NCI-H1105 (cell line): ENCODE measurements at regions not wholly inside any gene's neighbourhood (a gene's known extent, or its start where the extent isn't known, plus 50 kb on each side); places are given as distances from the start of the nearest gene placed in this dataset.

ENCODE experiments used
- DNase-seq: peaks from one replicate; lab custom pipeline; 2025; lab: John Stamatoyannopoulos, UW

DNA sequence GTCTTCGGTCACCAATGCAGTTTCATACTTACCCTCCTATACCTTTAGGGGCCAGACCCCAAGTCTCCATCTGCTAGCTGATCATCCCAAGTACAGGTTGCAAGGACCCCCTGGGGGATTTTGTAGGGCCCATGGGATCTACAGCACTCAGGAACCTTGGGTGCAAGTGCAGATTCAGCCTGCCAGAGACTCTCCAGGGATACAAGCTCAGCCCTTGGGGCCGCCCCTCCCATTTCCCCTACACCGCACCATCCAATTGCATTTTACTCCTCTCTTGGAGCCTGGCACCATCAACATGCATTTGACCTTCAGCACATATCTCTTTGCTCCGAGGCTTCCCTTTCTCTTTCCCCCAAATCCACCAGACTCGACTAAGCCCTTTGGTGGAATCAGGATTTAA, 154.7 kb upstream of the ZNF536 start:
- DNase-seq: no peak

DNA sequence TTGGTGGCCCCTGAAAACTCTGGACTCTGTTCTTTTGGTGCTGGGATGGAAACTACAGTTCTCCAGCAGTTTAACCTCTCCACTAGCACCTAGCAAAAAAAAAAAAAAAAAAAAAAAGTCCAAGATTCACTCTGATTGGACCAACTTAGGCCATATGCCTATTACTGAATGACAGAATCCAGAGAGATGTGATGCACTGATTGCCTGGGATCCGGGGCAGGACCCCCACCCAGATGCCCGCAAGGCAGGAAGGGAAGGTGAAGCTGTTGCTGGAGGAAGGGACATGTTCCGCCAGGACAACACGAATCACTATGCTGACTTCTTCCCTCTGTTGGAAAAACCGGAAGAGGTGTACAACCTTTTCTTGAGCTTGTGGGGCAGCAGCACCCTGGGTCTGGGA, 152.5 kb upstream of the ZNF536 start:
- no peak for DNase-seq

DNA sequence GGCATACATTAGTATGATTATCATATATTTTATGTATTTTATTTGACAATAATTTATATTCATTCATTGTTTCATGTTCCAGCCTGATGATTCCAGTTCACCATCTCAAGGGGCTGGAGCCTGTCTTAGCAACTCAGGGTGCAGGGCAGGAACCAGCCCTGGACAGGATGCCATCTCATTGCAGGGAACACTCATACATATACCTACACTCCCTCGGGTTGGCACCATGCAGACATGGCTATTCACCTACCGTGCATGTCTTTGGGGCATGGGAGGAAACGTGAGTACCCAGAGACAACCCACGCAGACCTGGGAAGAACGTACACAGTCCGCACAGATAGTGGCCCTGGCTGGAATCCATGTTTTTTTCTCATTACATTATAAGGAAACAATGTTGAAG, 151.0 kb upstream of the ZNF536 start:
- DNase-seq: no peak

DNA sequence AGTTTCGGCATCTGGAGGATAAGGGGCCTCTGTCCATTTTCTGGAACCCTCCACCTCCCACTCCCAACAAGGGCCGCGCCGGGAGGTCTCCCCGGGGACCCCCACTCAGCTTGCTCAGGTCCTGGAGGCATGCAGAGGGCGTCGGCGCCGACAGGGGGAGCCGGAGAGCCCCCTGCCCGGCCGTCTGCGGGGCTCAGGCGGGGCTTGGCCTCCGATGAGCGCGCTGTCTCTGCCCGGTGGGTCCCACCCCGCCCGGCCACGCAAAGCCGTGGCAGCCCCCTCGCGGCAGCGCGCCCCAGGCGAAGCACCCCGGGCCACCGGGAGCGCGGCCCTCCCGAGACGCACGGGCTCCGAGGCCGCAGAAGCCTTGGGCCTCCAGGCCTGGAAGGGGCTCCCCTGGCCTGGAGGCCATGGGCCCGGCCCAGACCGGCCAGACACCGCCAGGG, 149.7 kb upstream of the ZNF536 start:
- DNase-seq: no peak

DNA sequence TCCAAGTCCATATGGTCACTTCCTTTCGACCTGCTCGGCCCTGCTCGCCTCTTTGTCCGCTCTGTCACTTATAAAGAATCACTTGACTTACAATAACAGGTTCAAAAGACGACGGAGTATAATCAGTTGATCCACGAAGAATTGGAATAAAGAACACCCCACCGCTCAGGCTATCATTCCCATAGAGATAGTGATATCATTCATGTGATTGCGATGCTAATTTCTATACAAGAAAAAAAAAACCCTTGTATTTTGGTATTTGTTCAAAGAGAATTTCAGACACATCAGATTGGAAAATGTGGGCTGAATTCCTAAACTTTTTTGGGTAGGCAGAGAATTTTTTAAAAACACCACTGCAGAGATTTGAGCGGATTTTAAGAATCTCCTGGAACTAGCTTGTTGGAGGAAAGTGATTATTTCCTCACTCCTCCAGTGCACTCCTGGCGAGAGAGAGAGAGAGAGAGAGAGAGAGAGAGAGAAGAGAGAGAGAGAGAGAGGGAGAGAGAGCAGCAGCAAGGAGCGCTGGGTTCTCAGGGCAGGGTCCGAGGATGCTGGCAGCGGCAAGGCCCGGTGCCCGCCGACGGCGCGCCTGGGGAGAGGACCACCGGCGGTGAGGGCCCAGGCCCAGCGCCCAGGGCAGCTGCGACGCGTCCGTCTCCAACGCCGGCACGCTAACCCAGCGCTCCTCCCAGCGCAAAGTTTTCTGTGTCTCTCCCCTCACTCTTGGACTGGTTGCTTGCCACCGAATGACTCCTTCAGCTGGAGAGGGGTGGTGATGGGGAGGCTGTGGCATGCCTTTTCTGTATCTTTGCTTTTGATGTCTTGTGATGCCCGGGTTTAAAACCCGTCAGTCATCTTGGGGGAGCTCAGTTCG, 149.0 kb upstream of the ZNF536 start:
- DNase-seq: no peak

DNA sequence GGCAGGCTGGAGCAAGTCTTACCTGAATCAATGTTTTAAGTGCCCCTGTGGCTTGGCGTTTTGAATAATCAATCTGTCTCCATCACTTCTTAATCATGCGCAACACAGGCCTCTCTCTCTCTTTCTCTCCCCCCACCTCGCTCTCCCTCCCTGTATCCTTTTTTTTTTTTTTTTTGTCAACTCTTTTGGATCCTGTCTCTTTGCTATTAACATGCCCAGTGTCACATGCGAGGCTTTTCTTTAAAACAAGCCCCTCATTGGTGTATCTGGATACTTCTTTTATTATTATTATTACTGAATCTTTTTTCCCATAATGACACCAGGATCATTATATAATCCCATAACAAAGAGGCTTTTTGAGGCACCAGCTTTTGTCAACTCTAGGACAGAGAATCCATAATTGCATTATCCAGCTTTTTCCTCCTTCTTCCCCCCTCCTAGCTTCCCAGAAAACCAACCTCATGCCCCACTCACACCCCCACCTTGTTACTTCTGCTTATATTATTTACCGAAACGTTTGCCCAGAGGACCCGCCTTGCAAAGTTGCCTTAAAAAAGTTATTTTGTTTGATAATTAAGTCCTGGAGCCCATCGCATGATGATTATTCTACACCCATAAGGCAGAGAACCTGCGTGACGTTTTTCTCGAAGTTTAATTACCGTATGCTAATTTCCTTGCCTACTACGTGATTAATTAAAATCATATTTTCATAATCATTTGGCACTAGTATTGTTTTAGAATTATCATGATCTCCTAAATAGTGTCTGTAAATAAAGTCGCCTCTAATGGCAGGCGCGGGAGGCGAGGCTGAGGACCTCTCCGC, 148.1 kb upstream of the ZNF536 start:
- no peak for DNase-seq

DNA sequence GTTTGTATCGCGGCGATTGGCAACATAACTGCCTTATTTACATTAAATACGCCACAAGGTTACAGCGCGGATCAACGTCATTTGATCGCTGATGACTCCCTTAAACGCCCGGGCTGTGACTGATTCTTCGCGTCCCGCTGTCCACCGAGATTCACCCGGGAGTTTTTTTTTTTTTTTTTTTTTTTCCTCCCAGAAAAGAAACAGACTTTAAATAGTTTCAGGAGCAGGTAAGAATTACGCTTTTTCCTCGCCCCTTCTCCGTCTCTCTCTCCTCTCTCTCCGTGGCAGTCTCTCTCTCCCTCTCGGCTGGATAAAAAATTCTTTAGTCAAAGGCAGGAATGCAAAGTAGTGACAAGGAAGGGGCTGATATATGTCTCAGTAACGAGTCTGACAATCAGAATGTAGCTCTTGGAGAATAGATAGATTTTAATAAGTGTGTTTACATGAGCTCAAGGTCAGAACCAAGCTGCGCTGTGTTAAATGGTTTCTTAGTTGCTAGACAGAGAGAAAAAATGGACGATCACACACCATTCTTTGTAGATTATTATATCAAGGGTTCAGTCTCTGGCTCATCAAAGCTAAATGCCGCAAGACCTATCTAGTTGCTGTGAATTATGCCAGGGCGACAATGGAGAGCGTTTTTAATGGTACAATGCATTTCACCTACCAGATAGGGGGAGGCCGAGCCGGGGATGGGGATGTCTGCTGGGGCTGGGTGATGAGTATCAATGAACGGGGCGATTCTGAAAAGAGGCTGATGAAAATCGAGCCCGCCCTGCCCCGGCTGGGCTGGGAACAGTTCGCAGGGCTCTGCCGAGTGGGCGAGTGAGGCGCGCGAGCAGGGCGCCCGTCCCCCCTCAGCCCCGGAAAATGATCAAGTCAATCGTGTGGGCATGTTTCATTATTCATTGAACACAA, 147.2 kb upstream of the ZNF536 start:
- DNase-seq: peak; percentile 67

DNA sequence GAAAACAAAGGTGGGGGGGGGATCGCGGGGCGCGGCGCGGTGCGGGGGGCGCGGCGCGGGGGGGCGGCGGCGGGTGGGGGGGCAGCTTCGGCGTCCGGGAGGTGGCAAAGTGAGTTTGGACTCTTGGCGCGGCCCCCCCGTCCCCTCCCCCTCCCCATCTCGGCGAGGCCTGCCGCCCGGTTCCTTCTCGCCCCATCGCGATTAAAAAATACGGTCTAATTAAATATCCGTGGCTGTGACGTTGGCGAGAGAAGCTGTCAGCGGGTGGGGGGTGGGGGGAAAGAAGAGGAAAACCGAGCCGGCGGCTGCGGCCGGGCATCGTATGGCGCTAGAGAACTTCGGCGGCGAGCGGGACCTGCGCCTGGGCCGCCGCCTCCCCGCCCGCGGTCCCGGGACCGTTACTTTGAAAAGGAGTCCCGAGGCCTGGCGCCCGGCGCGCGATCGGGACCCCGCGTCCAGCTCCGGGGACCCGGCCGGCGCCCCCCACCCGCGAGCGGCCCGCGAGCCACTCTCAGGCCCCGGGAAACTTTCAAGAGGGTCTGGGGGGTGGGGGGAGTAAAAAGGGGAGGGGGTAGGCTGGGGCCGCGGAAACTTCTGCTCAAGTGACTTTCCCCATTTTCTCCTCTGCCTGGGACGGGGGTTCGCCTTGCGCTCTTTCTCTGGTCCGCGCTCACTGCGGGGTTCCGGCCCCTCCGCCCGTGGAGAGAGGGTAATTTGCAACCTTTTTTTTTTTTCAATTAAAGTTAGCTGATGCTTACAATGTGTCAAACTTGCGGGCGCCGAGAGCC, 146.3 kb upstream of the ZNF536 start:
- peak; percentile 38 for DNase-seq

DNA sequence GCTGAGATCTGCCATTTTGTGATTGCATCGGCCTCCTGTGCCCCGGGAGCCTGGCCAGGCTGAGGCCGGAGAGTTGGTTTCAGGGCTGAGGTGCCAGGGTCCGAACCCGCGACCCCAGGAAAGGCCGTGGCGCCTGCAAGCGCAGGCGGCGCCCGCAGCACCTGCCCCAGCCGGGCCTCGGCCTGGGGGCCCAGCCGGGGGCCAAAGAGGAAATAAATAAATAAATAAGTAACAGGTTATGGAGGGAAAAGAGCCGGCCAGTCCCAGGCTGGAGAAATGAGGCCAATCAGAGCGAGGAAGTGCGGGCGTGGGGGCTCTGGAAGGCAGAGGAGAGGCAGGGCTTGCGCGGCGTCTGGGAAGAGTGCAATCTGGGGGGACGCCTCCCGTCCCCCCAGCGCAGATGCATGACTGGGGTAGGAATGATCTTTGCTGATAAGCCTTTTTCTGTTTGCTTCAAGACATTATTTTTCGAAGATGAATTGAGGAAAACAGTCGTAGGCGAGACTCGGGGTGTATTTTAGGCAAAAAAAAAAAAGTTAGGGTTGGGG, 145.6 kb upstream of the ZNF536 start:
- DNase-seq: peak; percentile 54

DNA sequence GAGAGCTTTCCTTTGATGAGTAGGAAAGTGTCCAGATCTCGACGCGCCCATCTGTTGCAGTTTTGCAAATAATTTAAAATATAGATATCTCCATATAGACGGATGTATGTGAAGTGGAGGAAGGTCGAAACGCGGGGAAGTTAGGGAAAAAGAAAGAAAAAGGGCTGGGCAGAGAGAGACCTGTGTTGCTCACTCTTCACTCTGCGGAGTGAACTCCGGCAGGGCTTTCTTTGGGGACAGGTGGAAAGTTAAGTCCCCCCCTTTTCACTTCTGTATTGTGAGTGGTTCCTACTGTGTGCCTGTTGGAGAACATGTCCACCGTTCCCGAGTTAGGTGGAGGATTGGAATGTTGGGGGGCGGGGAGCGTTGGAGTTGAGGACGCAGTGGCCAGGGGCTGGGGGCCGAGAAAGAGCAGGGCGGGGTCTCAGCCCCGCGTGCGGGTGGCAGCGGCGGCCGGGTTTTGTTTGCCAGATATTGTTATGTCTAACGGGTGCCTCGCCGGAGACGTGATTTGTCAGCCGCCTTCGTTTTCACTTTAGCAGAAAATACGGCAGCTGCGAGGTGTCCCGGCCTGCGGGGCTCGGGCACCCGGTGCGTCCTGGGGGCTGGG, 145.1 kb upstream of the ZNF536 start:
- DNase-seq: peak; percentile 55

DNA sequence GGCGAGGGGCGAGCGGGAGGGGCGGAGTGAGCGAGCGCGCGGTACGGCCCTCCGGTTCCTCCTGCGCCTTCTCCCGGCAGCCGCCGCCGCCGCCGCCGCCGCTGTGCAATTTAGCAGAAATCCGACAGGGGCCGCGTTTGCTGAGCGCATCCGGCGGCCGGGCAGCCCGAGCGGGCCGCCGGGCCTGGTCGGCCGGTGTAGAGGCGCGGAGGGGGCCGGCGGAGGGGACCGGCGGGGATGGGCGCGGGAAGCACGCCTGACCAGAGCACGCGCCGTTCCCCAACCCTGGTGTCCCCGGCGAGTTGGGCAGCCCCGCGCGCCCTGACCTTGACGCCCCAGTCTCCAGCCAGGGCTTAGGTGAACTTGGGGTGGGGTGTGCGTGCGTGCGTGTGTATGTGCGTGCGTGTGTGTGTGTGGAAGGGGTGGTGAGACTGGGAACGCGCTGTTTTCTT, 144.5 kb upstream of the ZNF536 start:
- peak; percentile 78 for DNase-seq

DNA sequence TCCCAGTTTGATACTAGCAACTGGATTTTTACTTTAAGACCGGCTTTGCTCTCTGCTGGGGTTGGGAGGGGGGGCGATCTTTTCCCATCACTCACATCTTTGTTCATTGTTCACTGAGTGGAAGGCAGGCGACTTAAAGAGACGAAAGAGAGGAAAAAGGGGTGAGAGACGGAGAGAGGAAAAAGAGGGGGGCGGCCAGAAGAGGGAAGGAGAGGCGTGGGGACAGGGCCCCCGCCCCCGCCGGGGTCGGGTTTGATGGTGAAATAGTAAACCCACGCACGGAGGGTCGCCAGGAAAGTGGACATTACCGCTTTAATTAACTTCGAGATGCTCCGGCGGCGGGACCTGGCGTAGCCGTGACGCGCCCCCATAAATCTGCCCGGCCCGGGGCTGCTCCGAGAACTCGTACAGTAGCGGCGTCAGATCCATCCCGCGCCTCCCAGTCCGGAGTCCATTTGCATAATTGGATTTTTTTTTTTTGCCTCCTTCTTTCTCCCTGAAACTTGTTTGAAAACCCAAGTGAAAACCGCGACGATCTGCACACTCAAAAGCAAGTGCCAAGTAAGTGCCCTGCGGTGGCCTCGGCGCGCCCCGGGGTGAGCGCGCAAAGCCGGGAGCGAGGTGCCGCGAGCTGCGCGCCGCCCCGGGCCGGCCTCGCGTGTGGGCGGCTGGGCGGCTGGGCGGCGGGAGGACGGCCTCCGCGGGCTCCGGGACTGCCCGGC, 143.9 kb upstream of the ZNF536 start:
- peak; percentile 33 for DNase-seq

DNA sequence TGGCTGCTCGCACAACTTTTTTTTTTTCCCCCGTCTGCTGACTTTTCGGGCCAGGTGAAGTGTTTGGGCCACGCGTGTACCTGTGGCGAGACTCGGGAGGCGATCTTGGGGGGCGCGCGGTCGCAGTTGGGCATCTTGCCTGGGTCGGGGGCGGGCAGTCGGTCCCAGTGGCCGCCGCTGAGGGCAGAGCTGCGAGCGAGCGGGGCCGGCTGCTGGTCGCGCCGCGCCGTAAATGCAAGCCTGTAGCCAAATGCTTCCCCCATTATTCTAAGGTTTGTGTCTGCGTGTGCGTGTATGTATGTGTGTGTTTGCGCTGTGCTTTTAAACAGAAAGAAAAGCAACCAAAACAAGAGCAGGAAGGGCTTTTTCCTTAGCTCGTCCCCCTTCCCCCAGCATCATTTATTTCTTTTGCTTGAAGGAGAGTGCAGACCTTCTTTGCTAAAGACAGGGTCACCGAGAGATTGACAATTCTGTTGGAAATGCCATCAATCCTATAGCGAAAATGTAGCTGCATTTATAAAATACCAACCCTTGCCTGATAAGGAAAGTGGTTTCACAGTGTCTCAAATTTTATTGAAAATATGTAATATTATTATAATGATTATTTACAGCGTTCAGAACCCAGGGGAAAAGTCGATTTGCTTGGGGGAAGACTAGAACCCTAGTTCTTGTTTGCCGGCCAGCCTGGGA, 143.2 kb upstream of the ZNF536 start:
- peak; percentile 13 for DNase-seq

DNA sequence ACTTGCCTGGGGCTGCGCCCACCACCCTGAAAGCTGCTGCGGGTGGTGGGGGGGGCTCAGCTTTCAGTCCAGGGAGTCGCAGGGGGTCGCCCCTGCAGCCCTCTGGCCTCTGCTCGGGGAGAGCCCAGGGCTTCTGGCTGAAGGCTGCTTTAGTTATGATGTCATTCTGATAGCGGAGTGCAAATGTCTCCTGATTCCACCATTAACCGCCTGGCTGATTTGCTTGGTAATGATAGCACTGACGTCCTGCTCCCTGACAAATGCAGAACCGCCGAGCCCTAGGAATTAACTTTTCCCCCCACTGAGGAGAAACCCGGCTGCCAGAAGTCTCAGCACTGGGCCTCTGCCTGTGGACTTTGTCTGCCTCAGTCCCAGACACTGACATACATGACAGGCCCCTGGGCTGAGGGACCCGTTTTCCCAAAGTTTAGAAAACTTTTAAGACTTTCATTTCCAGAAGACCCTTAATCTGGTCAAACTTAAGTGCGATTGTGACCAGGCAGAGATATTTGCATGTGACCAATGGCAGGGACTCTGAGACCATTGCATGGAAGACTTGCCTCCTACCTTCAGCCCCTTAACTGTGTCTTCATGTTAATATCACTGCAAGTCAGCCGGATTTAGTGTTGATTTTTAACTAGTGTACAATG, 142.5 kb upstream of the ZNF536 start:
- DNase-seq: peak; percentile 57

DNA sequence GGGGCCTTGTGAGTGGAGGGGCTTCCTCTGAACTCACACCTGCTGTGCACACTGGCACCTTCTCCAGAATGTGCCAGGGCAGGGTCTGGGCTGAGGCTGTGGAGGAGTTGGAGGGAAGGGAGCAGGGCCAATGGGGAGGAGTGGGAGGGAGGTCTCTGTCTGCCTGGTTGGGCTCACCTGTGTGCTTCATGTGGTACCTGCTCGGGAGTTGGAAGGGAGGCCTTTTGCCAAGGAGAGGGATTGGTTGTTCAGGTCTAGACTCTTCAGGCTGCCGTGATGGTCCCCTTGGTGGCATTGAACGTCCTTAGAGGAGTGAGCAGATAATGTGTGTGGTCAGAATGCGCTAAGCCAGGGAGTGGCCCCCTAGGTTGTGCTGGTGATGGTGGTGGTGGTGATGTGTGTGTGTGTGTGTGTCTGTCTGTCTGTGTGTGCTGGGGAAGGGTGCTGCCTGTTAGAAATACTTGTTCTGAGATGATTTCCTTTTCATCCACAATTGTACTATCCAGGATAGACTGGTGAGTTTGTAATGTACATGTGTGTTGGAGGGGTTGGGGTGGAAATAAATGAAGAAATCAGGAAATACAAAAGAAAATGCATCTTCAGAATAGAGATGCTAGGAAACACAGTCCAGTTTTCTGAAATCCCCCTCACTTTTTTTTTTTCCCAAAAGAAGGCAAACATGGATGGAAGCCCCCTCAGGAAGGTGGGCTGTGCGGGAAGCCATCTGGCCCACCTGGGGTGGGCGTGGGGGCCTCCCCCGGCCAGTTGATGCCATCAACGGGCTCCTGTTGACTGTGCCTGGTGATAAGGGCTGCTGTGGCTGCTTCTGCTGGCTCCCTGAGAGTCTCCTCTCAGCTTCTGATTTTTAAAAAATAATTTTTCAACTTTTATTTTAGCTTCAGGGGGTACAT, 140.5 kb upstream of the ZNF536 start:
- DNase-seq: peak; percentile 48

DNA sequence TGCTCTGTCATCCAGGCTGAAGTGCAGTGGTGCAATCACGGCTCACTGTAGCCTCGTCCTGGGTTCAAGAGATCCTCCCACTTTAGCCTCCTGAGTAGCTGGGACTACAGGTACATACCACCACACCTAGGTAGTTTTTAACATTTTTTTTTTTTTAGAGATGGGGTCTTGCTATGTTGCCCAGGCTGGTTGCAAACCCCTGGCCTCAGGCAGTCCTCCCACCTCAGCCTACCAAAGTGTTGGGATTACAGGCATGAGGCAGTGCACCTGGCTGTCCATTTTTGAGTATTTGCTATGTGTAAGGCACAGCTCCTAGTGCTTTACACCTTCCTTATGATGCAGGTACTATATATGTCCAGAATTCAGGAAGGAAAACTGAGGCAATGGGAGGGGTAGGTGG, 138.8 kb upstream of the ZNF536 start:
- DNase-seq: no peak

DNA sequence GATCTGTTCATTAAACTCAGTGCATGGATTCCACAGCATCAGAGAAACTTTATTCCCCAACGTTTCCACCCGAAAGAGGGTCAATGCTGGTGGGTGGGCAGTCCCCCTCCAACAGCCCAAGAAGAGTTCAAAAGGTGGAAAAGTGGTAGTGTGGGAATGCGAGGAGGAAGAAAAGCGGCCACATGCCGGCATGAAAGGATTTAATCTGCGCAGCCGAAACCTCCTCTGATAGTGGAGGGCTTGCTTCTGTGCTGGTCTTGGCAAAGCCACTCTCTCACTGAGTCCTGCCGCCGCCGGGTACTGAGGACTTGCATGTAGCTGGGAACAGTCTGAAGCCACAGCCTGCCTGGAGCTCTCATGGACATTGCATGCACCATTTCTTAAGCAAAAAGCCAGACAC, 136.2 kb upstream of the ZNF536 start:
- DNase-seq: no peak

DNA sequence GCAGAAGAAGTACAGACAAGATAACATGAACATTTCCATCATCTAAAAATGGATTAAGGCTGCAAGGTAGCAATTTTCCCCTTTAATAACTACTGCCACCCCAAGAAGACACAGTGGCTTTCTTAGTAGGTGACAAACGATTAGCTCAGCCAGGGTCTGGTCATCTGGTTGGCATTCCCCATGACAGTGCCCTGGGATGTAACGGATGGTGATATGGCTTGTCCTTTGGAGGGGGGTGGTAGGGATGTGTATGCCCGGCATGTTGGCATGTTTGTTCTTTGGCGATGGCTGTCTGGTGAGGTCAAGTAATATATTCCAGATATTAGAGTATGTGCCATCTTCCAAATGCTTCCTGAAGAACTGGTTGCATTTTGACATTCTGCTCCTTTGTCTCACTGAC, 135.6 kb upstream of the ZNF536 start:
- no peak for DNase-seq
